ENCODE measurements at regions not wholly inside any gene's neighbourhood (a gene's known extent, or its start where the extent isn't known, plus 50 kb on each side); places are given as distances from the start of the nearest gene placed in this dataset.
A peak's percentile ranks its signal among the peaks of the same experiment; 100 is the strongest.

- H2AFZ ChIP-seq (ENCODE audit: low read depth, low read length), result no peak overlapping the region; the same call in 1 of the 2 replicates
- no peak overlapping the region for H3K4me2 ChIP-seq (ENCODE audit: low read length)
- H3K27me3 ChIP-seq (ENCODE audit: low read depth, low read length), result no peaks in the 10 kb centered on the region
- H3K79me2 ChIP-seq (ENCODE audit: low read length), result no peaks in the 10 kb centered on the region
- no peaks in the 10 kb centered on the region for H4K20me1 ChIP-seq (ENCODE audit: insufficient read depth, low read length)
- no peaks in the 10 kb centered on the region for H3K9me3 ChIP-seq (ENCODE audit: insufficient read depth, low read length)
- H3K4me1 ChIP-seq (ENCODE audit: low read length), result no peaks in the 10 kb centered on the region
- H3K27ac ChIP-seq (ENCODE audit: low read length), result no peak overlapping the region
- H3K4me3 ChIP-seq (ENCODE audit: low read length), result no peak overlapping the region
- no peak for TF ChIP-seq EZH2phosphoT487 (IDR thresholded peaks at IDR 0.05; ENCODE audit: low read depth)
- TF ChIP-seq CTCF (IDR thresholded peaks at IDR 0.05; ENCODE audit: low read depth, low read length), result no peak
- H3K36me3 ChIP-seq (replicated peaks; ENCODE audit: low read depth, low read length), result no peaks in the 10 kb centered on the region
- no peak overlapping the region for H3K9ac ChIP-seq (ENCODE audit: low read length)
Observed at GRCh38 chr4:126242679-126243390, 928.1 kb downstream of the FAT4 start.

- Histone ChIP-seq H3K4me1 (ENCODE audit: low read length) (no peaks in the 10 kb centered on the region), H3K27me3 (ENCODE audit: low read depth, low read length) (no peaks in the 10 kb centered on the region), H3K9me3 (ENCODE audit: insufficient read depth, low read length) (no peaks in the 10 kb centered on the region), H3K79me2 (ENCODE audit: low read length) (no peaks in the 10 kb centered on the region), H3K4me2 (ENCODE audit: low read length) (peak overlapping the region; percentile 23), H4K20me1 (ENCODE audit: insufficient read depth, low read length) (no peaks in the 10 kb centered on the region), H2AFZ (ENCODE audit: low read depth, low read length) (no peak overlapping the region), H3K27ac (ENCODE audit: low read length) (no peak overlapping the region), H3K36me3 (replicated peaks; ENCODE audit: low read depth, low read length) (no peaks in the 10 kb centered on the region), H3K9ac (ENCODE audit: low read length) (no peak overlapping the region), H3K4me3 (ENCODE audit: low read length) (peak overlapping the region; percentile 27; the same call in 1 of the 2 replicates)
- TF ChIP-seq EZH2phosphoT487 (IDR thresholded peaks at IDR 0.05; ENCODE audit: low read depth), result no peak
- no peak for TF ChIP-seq CTCF (IDR thresholded peaks at IDR 0.05; ENCODE audit: low read depth, low read length)
Observed at GRCh38 chr4:126247409-126247808, 932.7 kb downstream of the FAT4 start.

GRCh38 chr4:126250006-126250405, 935.3 kb downstream of the FAT4 start:
- H3K4me2 ChIP-seq (ENCODE audit: low read length), result no peak overlapping the region
- H3K4me3 ChIP-seq (ENCODE audit: low read length), result no peak overlapping the region
- no peak overlapping the region for H3K27ac ChIP-seq (ENCODE audit: low read length)
- H4K20me1 ChIP-seq (ENCODE audit: insufficient read depth, low read length), result no peaks in the 10 kb centered on the region
- no peak overlapping the region for H3K9ac ChIP-seq (ENCODE audit: low read length)
- no peaks in the 10 kb centered on the region for H3K4me1 ChIP-seq (ENCODE audit: low read length)
- TF ChIP-seq CTCF (IDR thresholded peaks at IDR 0.05; ENCODE audit: low read depth, low read length) (no peak), EZH2phosphoT487 (IDR thresholded peaks at IDR 0.05; ENCODE audit: low read depth) (no peak)
- H3K9me3 ChIP-seq (ENCODE audit: insufficient read depth, low read length), result no peaks in the 10 kb centered on the region
- H2AFZ ChIP-seq (ENCODE audit: low read depth, low read length), result no peak overlapping the region
- H3K27me3 ChIP-seq (ENCODE audit: low read depth, low read length), result no peaks in the 10 kb centered on the region
- no peaks in the 10 kb centered on the region for H3K36me3 ChIP-seq (replicated peaks; ENCODE audit: low read depth, low read length)
- H3K79me2 ChIP-seq (ENCODE audit: low read length), result no peaks in the 10 kb centered on the region

GRCh38 chr4:126251169-126251568, 936.4 kb downstream of the FAT4 start:
- Histone ChIP-seq H3K4me2 (ENCODE audit: low read length) (no peak overlapping the region), H3K9ac (ENCODE audit: low read length) (no peak overlapping the region), H3K79me2 (ENCODE audit: low read length) (no peaks in the 10 kb centered on the region), H2AFZ (ENCODE audit: low read depth, low read length) (no peak overlapping the region), H3K4me3 (ENCODE audit: low read length) (no peak overlapping the region), H3K9me3 (ENCODE audit: insufficient read depth, low read length) (no peaks in the 10 kb centered on the region), H4K20me1 (ENCODE audit: insufficient read depth, low read length) (no peaks in the 10 kb centered on the region), H3K4me1 (ENCODE audit: low read length) (no peaks in the 10 kb centered on the region), H3K27ac (ENCODE audit: low read length) (no peak overlapping the region), H3K27me3 (ENCODE audit: low read depth, low read length) (no peaks in the 10 kb centered on the region), H3K36me3 (replicated peaks; ENCODE audit: low read depth, low read length) (no peaks in the 10 kb centered on the region)
- TF ChIP-seq EZH2phosphoT487 (IDR thresholded peaks at IDR 0.05; ENCODE audit: low read depth) (no peak), CTCF (IDR thresholded peaks at IDR 0.05; ENCODE audit: low read depth, low read length) (no peak)
